LNCaP clone FGC (cell line): ENCODE measurements at regions not wholly inside any gene's neighbourhood (a gene's known extent, or its start where the extent isn't known, plus 50 kb on each side); places are given as distances from the start of the nearest gene placed in this dataset.
A peak's percentile ranks its signal among the peaks of the same experiment; 100 is the strongest.

Source experiments
- DNase-seq: peaks from one replicate; pipeline ENCODE4 v3.0.0-alpha.2; 2011; ENCODE audit warnings: low read depth
- H3K4me3 ChIP-seq: 2 replicates; pipeline ENCODE4 v1.5.1; 2011; ENCODE audit warnings: mild to moderate bottlenecking, low read depth, low read length, control low read depth
- CTCF ChIP-seq: IDR thresholded peaks from 2 replicates; pipeline ENCODE4 v1.5.1; 2012; ENCODE audit warnings: mild to moderate bottlenecking; ENCODE audit not compliant: control insufficient read depth, insufficient read depth; ENCODE audit errors: extremely low read depth

GRCh38 chr7:42492920-42493319 lies 255.9 kb upstream of the GLI3 start:
- DNase-seq: no peak
- no peak for TF ChIP-seq CTCF
- H3K4me3 ChIP-seq: no peak overlapping the region

- no peak overlapping the region for H3K4me3 ChIP-seq
- TF ChIP-seq CTCF: no peak
These were observed 254.1 kb upstream of the GLI3 start for GRCh38 chr7:42491106-42491505.

GRCh38 chr7:42489299-42489698 lies 252.3 kb upstream of the GLI3 start:
- DNase-seq: no peak
- TF ChIP-seq CTCF: no peak
- H3K4me3 ChIP-seq: no peak overlapping the region

More at GRCh38 chr7:42491106-42491505, 254.1 kb upstream of the GLI3 start:
- DNase-seq: no peak

GRCh38 chr7:42485301-42485766 lies 248.3 kb upstream of the GLI3 start:
- no peak for TF ChIP-seq CTCF
- no peak overlapping the region for H3K4me3 ChIP-seq
- DNase-seq: no peak

GRCh38 chr7:42483886-42484285 lies 246.9 kb upstream of the GLI3 start:
- TF ChIP-seq CTCF: no peak

GRCh38 chr7:42479816-42480633 lies 243.0 kb upstream of the GLI3 start:
- H3K4me3 ChIP-seq: no peak overlapping the region
- DNase-seq: peak; percentile 50
- no peak for TF ChIP-seq CTCF

More at GRCh38 chr7:42483886-42484285, 246.9 kb upstream of the GLI3 start:
- no peak for DNase-seq
- H3K4me3 ChIP-seq: no peak overlapping the region

GRCh38 chr7:42479452-42479815 lies 242.4 kb upstream of the GLI3 start:
- no peak overlapping the region for H3K4me3 ChIP-seq
- no peak for TF ChIP-seq CTCF
- DNase-seq: no peak
